Heart left ventricle (tissue), 13 donors: ENCODE measurements at regions not wholly inside any gene's neighbourhood (a gene's known extent, or its start where the extent isn't known, plus 50 kb on each side); places are given as distances from the start of the nearest gene placed in this dataset.

Source experiments
- POLR2A ChIP-seq, 2 donors: fragments of 450-650 bp; IDR thresholded peaks; one replicate each; pipeline ENCODE4 v1.6.1; 2017; ENCODE audit warnings: antibody characterized with exemption in 2 of 2, mild to moderate bottlenecking in 2 of 2, moderate library complexity in 2 of 2
- TF ChIP-seq, protein P1 (sequence below), 12 donors: fragments of 200-600 bp; sonication (generic) in 4 of 12; IDR thresholded peaks; one replicate each; pipeline versions ENCODE4 v1.5.0 to v1.8.0; 2018 to 2022; ENCODE audit warnings: antibody characterized with exemption in 12 of 12, mild to moderate bottlenecking in 5 of 12
- donor health status: ischemic (EF 13 %, LVEDD 7.1; RV severe dilation, severe dysfunction).
- donor health status: DM: no; HTN: yes; CAD: no.
- donor health status: DM: no; HTN: no; CAD: no.
- donor health status: ischemic (EF 25% LVEDD 6.9; RV normal size, moderate dysfunction).
- donor health status: ischemic (EF 25% LVEDD 5.7; RV mildly dilated, moderate dysfunction).
- donor health status: ischemic (EF 35%, LVEDD 5.7; RV mildly dilated, moderate dysfunction).
- donor health status: nonischemic (EF 11% LVEDD 7.7; RV severe dilation, severe dysfunction).
- donor health status: DM: yes; HTN: yes; CAD: no.
- donor health status: PGD.
- donor health status: ischemic (EF 29% LVEDD 5.4; RV normal size, mild dysfunction).
- donor health status: nonischemic (EF 23%, LVEDD 6.1; RV moderate dilation, normal function).

DNA sequence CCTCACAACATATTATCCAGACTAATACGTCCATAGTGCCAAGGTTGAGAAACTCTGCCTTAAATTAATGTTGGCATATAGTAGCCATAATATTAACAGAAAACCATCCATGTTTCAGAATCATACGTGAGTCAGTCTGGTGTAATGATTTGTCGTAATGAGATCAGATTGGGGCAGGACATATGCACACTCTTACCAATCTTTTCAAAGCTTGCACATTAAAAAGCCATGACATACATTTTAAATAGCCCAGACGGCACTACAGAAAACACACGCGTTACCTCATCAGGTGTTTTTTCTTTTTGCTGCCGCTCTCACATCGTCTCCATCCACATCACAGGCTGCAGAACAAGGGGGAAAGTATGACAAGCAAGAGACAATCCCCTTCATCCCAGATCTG lies 211.6 kb downstream of the NEBL start:
- TF ChIP-seq, protein P1, sequence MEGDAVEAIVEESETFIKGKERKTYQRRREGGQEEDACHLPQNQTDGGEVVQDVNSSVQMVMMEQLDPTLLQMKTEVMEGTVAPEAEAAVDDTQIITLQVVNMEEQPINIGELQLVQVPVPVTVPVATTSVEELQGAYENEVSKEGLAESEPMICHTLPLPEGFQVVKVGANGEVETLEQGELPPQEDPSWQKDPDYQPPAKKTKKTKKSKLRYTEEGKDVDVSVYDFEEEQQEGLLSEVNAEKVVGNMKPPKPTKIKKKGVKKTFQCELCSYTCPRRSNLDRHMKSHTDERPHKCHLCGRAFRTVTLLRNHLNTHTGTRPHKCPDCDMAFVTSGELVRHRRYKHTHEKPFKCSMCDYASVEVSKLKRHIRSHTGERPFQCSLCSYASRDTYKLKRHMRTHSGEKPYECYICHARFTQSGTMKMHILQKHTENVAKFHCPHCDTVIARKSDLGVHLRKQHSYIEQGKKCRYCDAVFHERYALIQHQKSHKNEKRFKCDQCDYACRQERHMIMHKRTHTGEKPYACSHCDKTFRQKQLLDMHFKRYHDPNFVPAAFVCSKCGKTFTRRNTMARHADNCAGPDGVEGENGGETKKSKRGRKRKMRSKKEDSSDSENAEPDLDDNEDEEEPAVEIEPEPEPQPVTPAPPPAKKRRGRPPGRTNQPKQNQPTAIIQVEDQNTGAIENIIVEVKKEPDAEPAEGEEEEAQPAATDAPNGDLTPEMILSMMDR (IDR thresholded peaks at IDR 0.05): no peak
- TF ChIP-seq POLR2A (IDR thresholded peaks at IDR 0.05): no peak
